ENCODE measurements at regions not wholly inside any gene's neighbourhood (a gene's known extent, or its start where the extent isn't known, plus 50 kb on each side); places are given as distances from the start of the nearest gene placed in this dataset.

- no peak for DNase-seq (ENCODE audit: extremely low read depth, low read depth, low spot score)
Measured at GRCh38 chr20:22257912-22258311, 326.5 kb downstream of the FOXA2 start.

GRCh38 chr20:22248051-22248667 lies 336.2 kb downstream of the FOXA2 start:
- no peak for DNase-seq (ENCODE audit: extremely low read depth, low read depth, low spot score)

GRCh38 chr20:22245139-22245538 lies 339.2 kb downstream of the FOXA2 start:
- DNase-seq (ENCODE audit: extremely low read depth, low read depth, low spot score): no peak

GRCh38 chr20:22243067-22243466 lies 341.3 kb downstream of the FOXA2 start:
- no peak for DNase-seq (ENCODE audit: extremely low read depth, low read depth, low spot score)

GRCh38 chr20:22241609-22242008 lies 342.8 kb downstream of the FOXA2 start:
- no peak for DNase-seq (ENCODE audit: extremely low read depth, low read depth, low spot score)

- no peak for DNase-seq (ENCODE audit: extremely low read depth, low read depth, low spot score)
Measured at GRCh38 chr20:22232923-22233322, 351.4 kb downstream of the FOXA2 start.

GRCh38 chr20:22232473-22232872 lies 351.9 kb downstream of the FOXA2 start:
- no peak for DNase-seq (ENCODE audit: extremely low read depth, low read depth, low spot score)

- DNase-seq (ENCODE audit: extremely low read depth, low read depth, low spot score): no peak
Measured at GRCh38 chr20:22226849-22227700, 357.3 kb downstream of the FOXA2 start.

- DNase-seq (ENCODE audit: extremely low read depth, low read depth, low spot score): no peak
Measured at GRCh38 chr20:22223236-22223635, 361.1 kb downstream of the FOXA2 start.

GRCh38 chr20:22217712-22218352 lies 366.5 kb downstream of the FOXA2 start:
- DNase-seq (ENCODE audit: extremely low read depth, low read depth, low spot score): no peak

GRCh38 chr20:22216984-22217383 lies 367.4 kb downstream of the FOXA2 start:
- DNase-seq (ENCODE audit: extremely low read depth, low read depth, low spot score): no peak

GRCh38 chr20:22214296-22214695 lies 370.1 kb downstream of the FOXA2 start:
- DNase-seq (ENCODE audit: extremely low read depth, low read depth, low spot score): no peak

- DNase-seq (ENCODE audit: extremely low read depth, low read depth, low spot score): no peak
Measured at GRCh38 chr20:22213271-22213670, 371.1 kb downstream of the FOXA2 start.

GRCh38 chr20:22207280-22207679 lies 377.1 kb downstream of the FOXA2 start:
- DNase-seq (ENCODE audit: extremely low read depth, low read depth, low spot score): no peak

- DNase-seq (ENCODE audit: extremely low read depth, low read depth, low spot score): no peak
Measured at GRCh38 chr20:22204801-22205200, 379.6 kb downstream of the FOXA2 start.

- no peak for DNase-seq (ENCODE audit: extremely low read depth, low read depth, low spot score)
Measured at GRCh38 chr20:22182148-22182547, 402.2 kb downstream of the FOXA2 start.

- DNase-seq (ENCODE audit: extremely low read depth, low read depth, low spot score): no peak
Measured at GRCh38 chr20:22180244-22180643, 404.1 kb downstream of the FOXA2 start.

- DNase-seq (ENCODE audit: extremely low read depth, low read depth, low spot score): no peak
Measured at GRCh38 chr20:22160101-22160652, 424.2 kb downstream of the FOXA2 start.

GRCh38 chr20:22159276-22159675 lies 425.1 kb downstream of the FOXA2 start:
- no peak for DNase-seq (ENCODE audit: extremely low read depth, low read depth, low spot score)

GRCh38 chr20:22127587-22127986 lies 422.1 kb downstream of the PAX1 start:
- DNase-seq (ENCODE audit: extremely low read depth, low read depth, low spot score): no peak

GRCh38 chr20:22106308-22106938 lies 401.0 kb downstream of the PAX1 start:
- DNase-seq (ENCODE audit: extremely low read depth, low read depth, low spot score): no peak
